ENCODE measurements at regions not wholly inside any gene's neighbourhood (a gene's known extent, or its start where the extent isn't known, plus 50 kb on each side); places are given as distances from the start of the nearest gene placed in this dataset.

DNA sequence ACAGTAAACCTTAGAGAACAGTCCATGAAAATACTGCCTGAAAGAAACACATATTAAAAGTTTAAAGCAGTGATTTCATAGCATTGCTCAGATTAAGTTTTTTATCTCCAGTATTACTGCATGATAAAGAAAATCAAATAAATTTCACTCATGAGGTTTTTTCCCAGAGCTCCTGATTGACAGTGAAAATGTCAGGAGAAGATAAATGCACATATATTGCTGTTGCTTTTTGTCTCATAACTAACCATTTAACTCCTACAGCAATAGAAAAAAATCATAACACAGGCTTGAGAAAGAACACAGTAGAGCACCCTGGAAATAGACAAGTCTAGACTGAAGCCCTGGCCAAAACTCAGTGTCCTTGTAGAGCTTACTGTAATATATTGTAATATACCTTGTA is 391.0 kb downstream of the TMX3 start:
- Histone ChIP-seq H3K4me3 (ENCODE audit: low read length) (no peak overlapping the region), H3K27me3 (ENCODE audit: control insufficient read depth, insufficient read depth, low read length) (no peaks in the 10 kb centered on the region), H3K27ac (ENCODE audit: low read length) (no peak overlapping the region), H3K9ac (ENCODE audit: low read length) (no peak overlapping the region), H3K9me3 (ENCODE audit: control insufficient read depth, low read depth, low read length) (no peaks in the 10 kb centered on the region), H3K4me1 (ENCODE audit: control insufficient read depth, low read depth, low read length) (peaks cover 7% of the 10 kb centered on the region), H3K36me3 (ENCODE audit: control insufficient read depth, low read depth, low read length) (no peaks in the 10 kb centered on the region)

DNA sequence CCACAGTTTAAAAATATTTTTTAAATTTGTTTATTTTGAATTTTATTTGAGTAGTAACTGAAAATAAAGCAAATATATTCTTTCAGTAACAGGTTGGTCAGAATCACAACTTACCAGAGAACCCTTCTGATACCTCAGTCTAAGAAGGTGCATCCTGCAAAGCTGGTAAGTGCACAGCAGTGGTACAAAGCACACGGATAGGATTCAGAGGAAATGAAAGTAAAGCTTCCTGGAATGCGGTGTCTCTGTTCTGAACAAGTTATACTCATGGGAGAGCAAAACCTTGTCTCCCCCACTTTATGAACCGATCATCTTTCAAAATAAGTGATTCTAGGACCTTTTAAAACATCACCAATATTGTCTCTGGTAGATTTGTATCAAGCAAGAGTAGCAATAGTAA is 398.3 kb downstream of the TMX3 start:
- Histone ChIP-seq H3K9me3 (ENCODE audit: control insufficient read depth, low read depth, low read length) (no peaks in the 10 kb centered on the region), H3K36me3 (ENCODE audit: control insufficient read depth, low read depth, low read length) (no peaks in the 10 kb centered on the region), H3K27me3 (ENCODE audit: control insufficient read depth, insufficient read depth, low read length) (no peaks in the 10 kb centered on the region), H3K4me3 (ENCODE audit: low read length) (no peak overlapping the region), H3K27ac (ENCODE audit: low read length) (no peak overlapping the region), H3K4me1 (ENCODE audit: control insufficient read depth, low read depth, low read length) (no peaks in the 10 kb centered on the region), H3K9ac (ENCODE audit: low read length) (no peak overlapping the region)

GRCh38 chr18:68314403-68314802 is 400.5 kb downstream of the TMX3 start:
- H3K27ac ChIP-seq (ENCODE audit: low read length), result no peak overlapping the region
- no peak overlapping the region for H3K9ac ChIP-seq (ENCODE audit: low read length)
- no peaks in the 10 kb centered on the region for H3K36me3 ChIP-seq (ENCODE audit: control insufficient read depth, low read depth, low read length)
- H3K27me3 ChIP-seq (ENCODE audit: control insufficient read depth, insufficient read depth, low read length), result no peaks in the 10 kb centered on the region
- no peaks in the 10 kb centered on the region for H3K9me3 ChIP-seq (ENCODE audit: control insufficient read depth, low read depth, low read length)
- no peaks in the 10 kb centered on the region for H3K4me1 ChIP-seq (ENCODE audit: control insufficient read depth, low read depth, low read length)
- H3K4me3 ChIP-seq (ENCODE audit: low read length), result no peak overlapping the region

DNA sequence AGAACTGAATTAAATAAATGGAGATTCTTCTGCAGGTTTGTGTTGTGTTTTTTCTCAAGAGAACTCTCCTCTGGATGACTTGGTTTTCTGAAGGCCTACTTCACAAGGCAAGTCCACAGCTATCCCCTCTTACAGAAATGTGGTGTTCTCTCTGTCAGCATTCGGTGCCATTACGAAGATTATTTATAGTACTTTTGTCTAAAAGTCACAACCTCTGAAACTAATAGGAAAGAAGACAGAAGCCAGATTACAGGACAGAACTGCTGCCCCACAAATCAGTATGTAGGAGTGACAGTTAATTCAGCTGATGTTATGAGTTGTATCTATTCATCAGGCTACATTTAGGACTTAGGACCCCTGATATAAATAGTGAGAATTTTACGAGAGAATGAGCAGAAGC is 413.5 kb downstream of the TMX3 start:
- Histone ChIP-seq H3K27me3 (ENCODE audit: control insufficient read depth, insufficient read depth, low read length) (no peaks in the 10 kb centered on the region), H3K4me1 (ENCODE audit: control insufficient read depth, low read depth, low read length) (no peaks in the 10 kb centered on the region), H3K9me3 (ENCODE audit: control insufficient read depth, low read depth, low read length) (no peaks in the 10 kb centered on the region), H3K27ac (ENCODE audit: low read length) (no peak overlapping the region), H3K4me3 (ENCODE audit: low read length) (no peak overlapping the region), H3K36me3 (ENCODE audit: control insufficient read depth, low read depth, low read length) (no peaks in the 10 kb centered on the region), H3K9ac (ENCODE audit: low read length) (no peak overlapping the region)

DNA sequence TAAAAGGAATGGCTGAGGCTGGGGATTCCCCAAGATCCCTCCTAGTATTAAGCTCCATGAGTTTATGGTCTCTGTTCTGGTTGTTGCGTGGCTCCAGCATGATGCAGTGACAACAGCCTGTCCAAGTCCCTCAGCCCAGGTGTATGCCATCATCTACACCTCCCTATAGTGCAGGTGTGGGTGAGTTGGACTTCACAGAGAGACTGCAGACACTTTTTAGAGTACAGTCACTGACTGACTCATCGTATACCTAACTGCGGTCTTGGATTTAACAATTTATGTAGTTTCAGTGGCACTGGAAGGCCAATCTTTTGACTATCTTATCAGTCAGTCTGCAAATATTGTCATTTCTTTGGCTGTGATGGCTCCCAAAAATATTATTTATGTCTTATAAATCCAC is 415.0 kb downstream of the TMX3 start:
- Histone ChIP-seq H3K9ac (ENCODE audit: low read length) (no peak overlapping the region), H3K36me3 (ENCODE audit: control insufficient read depth, low read depth, low read length) (no peaks in the 10 kb centered on the region), H3K4me3 (ENCODE audit: low read length) (no peak overlapping the region), H3K27ac (ENCODE audit: low read length) (no peak overlapping the region), H3K27me3 (ENCODE audit: control insufficient read depth, insufficient read depth, low read length) (no peaks in the 10 kb centered on the region), H3K9me3 (ENCODE audit: control insufficient read depth, low read depth, low read length) (no peaks in the 10 kb centered on the region), H3K4me1 (ENCODE audit: control insufficient read depth, low read depth, low read length) (no peaks in the 10 kb centered on the region)

DNA sequence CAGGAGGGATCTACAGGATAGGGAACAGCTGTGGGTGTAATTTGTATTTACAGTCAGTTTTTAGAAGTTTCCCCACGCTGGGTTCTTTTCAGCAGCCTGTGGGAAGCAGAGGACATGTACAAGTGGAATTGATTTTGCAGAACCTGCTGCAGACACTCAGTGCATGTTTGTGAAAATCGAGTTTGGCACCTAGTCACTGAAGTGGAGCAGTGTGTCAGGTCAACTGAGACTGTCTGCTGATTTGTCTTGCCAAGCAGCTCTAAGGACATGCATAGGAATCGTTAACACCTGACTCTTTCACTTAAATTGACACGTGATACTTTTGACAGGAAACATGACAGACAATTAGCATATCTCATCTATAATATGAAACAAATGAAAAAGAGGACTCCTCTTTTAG is 416.6 kb downstream of the TMX3 start:
- H3K4me3 ChIP-seq (ENCODE audit: low read length), result no peak overlapping the region
- no peak overlapping the region for H3K9ac ChIP-seq (ENCODE audit: low read length)
- no peaks in the 10 kb centered on the region for H3K36me3 ChIP-seq (ENCODE audit: control insufficient read depth, low read depth, low read length)
- H3K4me1 ChIP-seq (ENCODE audit: control insufficient read depth, low read depth, low read length), result no peaks in the 10 kb centered on the region
- H3K9me3 ChIP-seq (ENCODE audit: control insufficient read depth, low read depth, low read length), result peaks cover 3% of the 10 kb centered on the region
- H3K27me3 ChIP-seq (ENCODE audit: control insufficient read depth, insufficient read depth, low read length), result no peaks in the 10 kb centered on the region
- H3K27ac ChIP-seq (ENCODE audit: low read length), result no peak overlapping the region

DNA sequence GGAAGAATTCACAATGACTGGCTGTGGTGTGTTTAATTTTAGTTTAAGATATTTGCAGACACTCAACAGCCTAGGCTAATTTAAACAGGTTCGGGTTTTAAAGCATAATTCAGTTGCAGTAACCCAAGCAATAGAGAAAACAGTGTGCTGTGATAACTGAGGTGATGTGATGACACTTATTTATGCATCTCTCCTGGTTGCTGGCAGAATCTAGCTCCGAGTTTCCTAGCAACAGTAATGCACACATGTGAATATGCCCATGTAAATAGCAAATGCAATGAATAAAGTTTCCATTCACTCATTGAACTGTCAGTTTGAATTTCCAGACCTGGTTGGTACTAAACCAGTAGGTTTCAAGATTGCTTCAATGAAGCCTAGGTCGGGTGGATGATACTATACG is 426.5 kb downstream of the TMX3 start:
- Histone ChIP-seq H3K27ac (ENCODE audit: low read length) (no peak overlapping the region), H3K4me1 (ENCODE audit: control insufficient read depth, low read depth, low read length) (no peaks in the 10 kb centered on the region), H3K9me3 (ENCODE audit: control insufficient read depth, low read depth, low read length) (peaks cover 3% of the 10 kb centered on the region), H3K4me3 (ENCODE audit: low read length) (no peak overlapping the region), H3K9ac (ENCODE audit: low read length) (no peak overlapping the region), H3K36me3 (ENCODE audit: control insufficient read depth, low read depth, low read length) (no peaks in the 10 kb centered on the region), H3K27me3 (ENCODE audit: control insufficient read depth, insufficient read depth, low read length) (no peaks in the 10 kb centered on the region)

DNA sequence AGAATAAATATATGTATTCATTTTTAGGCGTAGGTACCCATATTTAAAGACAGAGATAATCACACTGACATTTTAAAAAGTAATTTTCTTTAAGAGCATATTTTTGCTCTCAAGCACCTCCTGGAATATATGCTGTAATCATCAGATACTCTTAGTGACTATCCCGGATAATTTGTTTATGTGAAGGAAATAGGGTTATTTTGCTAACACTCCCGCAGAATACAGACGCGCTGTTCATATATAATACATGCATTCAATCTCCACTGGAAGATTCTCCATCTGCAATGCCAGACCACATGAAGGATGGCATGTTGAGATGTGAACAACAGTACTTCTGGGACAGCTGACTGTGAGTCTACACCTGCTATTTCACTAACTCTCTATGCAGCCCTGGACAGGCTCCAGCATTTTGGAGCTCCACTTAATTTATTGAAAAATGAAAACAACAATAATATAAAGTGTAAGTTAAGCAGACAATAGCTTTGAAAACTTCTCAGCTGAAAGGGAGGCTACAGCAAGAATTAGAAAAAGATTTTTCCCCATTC is 430.6 kb downstream of the TMX3 start:
- Histone ChIP-seq H3K4me1 (ENCODE audit: control insufficient read depth, low read depth, low read length) (no peaks in the 10 kb centered on the region), H3K4me3 (ENCODE audit: low read length) (no peak overlapping the region), H3K9ac (ENCODE audit: low read length) (no peak overlapping the region), H3K27me3 (ENCODE audit: control insufficient read depth, insufficient read depth, low read length) (no peaks in the 10 kb centered on the region), H3K27ac (ENCODE audit: low read length) (no peak overlapping the region), H3K36me3 (ENCODE audit: control insufficient read depth, low read depth, low read length) (no peaks in the 10 kb centered on the region), H3K9me3 (ENCODE audit: control insufficient read depth, low read depth, low read length) (no peaks in the 10 kb centered on the region)

DNA sequence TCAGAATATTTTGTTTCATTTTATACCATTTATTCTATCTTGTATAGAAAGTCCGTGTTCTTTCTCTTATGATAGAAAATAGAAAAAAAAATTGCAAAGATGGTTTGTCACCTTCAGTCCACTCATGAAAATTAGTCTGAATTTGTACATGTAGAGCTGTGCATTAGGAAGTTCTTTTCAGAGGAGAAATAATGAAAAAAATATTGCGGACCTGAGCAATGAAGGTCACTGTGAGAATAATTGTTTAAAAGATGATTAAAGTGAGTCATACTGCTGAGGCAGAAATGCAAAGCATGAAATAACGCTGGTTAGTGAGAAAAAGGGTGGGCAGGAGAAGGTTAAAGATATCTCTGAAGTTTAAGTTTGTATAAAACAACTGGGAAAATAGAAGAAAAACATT is 431.1 kb downstream of the TMX3 start:
- Histone ChIP-seq H3K27me3 (ENCODE audit: control insufficient read depth, insufficient read depth, low read length) (no peaks in the 10 kb centered on the region), H3K27ac (ENCODE audit: low read length) (no peak overlapping the region), H3K4me1 (ENCODE audit: control insufficient read depth, low read depth, low read length) (no peaks in the 10 kb centered on the region)

DNA sequence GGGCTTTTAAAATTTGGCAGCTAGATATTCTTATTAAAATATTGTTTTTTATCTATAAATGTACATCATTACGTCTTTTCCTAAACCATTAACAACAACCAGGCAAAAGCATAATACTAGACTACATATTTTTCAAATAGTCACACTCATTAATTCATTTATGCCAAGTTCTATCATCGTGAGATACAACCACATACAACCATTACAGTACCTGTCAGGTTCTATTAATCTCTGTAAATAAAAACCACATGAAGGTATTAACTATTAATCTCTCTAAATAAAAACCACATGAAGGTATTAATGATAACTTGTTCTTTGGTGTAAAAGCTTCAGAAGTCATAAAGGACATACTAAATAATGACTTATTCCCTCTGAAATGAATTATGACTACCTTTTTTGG is 432.7 kb downstream of the TMX3 start:
- Histone ChIP-seq H3K9ac (ENCODE audit: low read length) (no peak overlapping the region), H3K27me3 (ENCODE audit: control insufficient read depth, insufficient read depth, low read length) (no peaks in the 10 kb centered on the region), H3K36me3 (ENCODE audit: control insufficient read depth, low read depth, low read length) (no peaks in the 10 kb centered on the region), H3K4me1 (ENCODE audit: control insufficient read depth, low read depth, low read length) (no peaks in the 10 kb centered on the region), H3K27ac (ENCODE audit: low read length) (no peak overlapping the region), H3K9me3 (ENCODE audit: control insufficient read depth, low read depth, low read length) (no peaks in the 10 kb centered on the region), H3K4me3 (ENCODE audit: low read length) (no peak overlapping the region)

More for the DNA sequence above, 431.1 kb downstream of the TMX3 start:
- no peaks in the 10 kb centered on the region for H3K9me3 ChIP-seq (ENCODE audit: control insufficient read depth, low read depth, low read length)
- H3K36me3 ChIP-seq (ENCODE audit: control insufficient read depth, low read depth, low read length), result no peaks in the 10 kb centered on the region
- H3K4me3 ChIP-seq (ENCODE audit: low read length), result no peak overlapping the region
- no peak overlapping the region for H3K9ac ChIP-seq (ENCODE audit: low read length)

- H3K27ac ChIP-seq (ENCODE audit: low read length), result no peak overlapping the region
- H3K4me3 ChIP-seq (ENCODE audit: low read length), result no peak overlapping the region
- H3K9ac ChIP-seq (ENCODE audit: low read length), result no peak overlapping the region
- H3K36me3 ChIP-seq (ENCODE audit: control insufficient read depth, low read depth, low read length), result no peaks in the 10 kb centered on the region
- H3K27me3 ChIP-seq (ENCODE audit: control insufficient read depth, insufficient read depth, low read length), result no peaks in the 10 kb centered on the region
- H3K9me3 ChIP-seq (ENCODE audit: control insufficient read depth, low read depth, low read length), result no peaks in the 10 kb centered on the region
- H3K4me1 ChIP-seq (ENCODE audit: control insufficient read depth, low read depth, low read length), result no peaks in the 10 kb centered on the region
Observed at GRCh38 chr18:68275616-68276015, 439.3 kb downstream of the TMX3 start.

GRCh38 chr18:68270017-68270416 is 444.9 kb downstream of the TMX3 start:
- no peaks in the 10 kb centered on the region for H3K36me3 ChIP-seq (ENCODE audit: control insufficient read depth, low read depth, low read length)
- no peak overlapping the region for H3K4me3 ChIP-seq (ENCODE audit: low read length)
- H3K27me3 ChIP-seq (ENCODE audit: control insufficient read depth, insufficient read depth, low read length), result no peaks in the 10 kb centered on the region
- H3K9me3 ChIP-seq (ENCODE audit: control insufficient read depth, low read depth, low read length), result no peaks in the 10 kb centered on the region
- H3K27ac ChIP-seq (ENCODE audit: low read length), result no peak overlapping the region
- no peak overlapping the region for H3K9ac ChIP-seq (ENCODE audit: low read length)
- H3K4me1 ChIP-seq (ENCODE audit: control insufficient read depth, low read depth, low read length), result no peaks in the 10 kb centered on the region

Measured in iPS-18a (cell line).